H1 (cell line): ENCODE measurements at regions not wholly inside any gene's neighbourhood (a gene's known extent, or its start where the extent isn't known, plus 50 kb on each side); places are given as distances from the start of the nearest gene placed in this dataset.

Source experiments
- CTCF ChIA-PET: fragments of 300-600 bp; sonication (Branson Sonifier 250); formaldehyde crosslinking; loops from one replicate; lab custom pipeline; 2021; ENCODE audit not compliant: partially characterized antibody; lab: Charles Lee
- POLR2A ChIA-PET: fragments of 300-600 bp; sonication (Branson Sonifier 250); formaldehyde crosslinking; loops from one replicate; lab custom pipeline; 2021; ENCODE audit warnings: inconsistent platforms; ENCODE audit not compliant: partially characterized antibody; lab: Charles Lee
- DNase-seq, 2 experiments: peaks; one replicate each; pipeline versions ENCODE4 v3.0.0 to v3.0.0-alpha.2; 2010 to 2022; ENCODE audit warnings: low spot score in 2 of 2, low read depth in 1 of 2, mixed read lengths in 1 of 2
- FAIRE-seq: peaks from 2 replicates; lab custom pipeline; 2011; peaks lifted over from hg19 to GRCh38; lab: Jason Lieb, UNC
- H2AFZ ChIP-seq: 2 replicates; pipeline ENCODE4 v1.8.1; 2012; ENCODE audit warnings: low read length, inconsistent platforms
- H2AK5ac ChIP-seq: 2 replicates; pipeline ENCODE4 v1.6.1; 2013; ENCODE audit warnings: low read depth, low read length
- H2BK120ac ChIP-seq: replicated peaks from 2 replicates; pipeline ENCODE3; 2013; ENCODE audit warnings: low read depth, low read length, inconsistent platforms
- H2BK12ac ChIP-seq: 2 replicates; pipeline ENCODE4 v1.6.1; 2013; ENCODE audit warnings: low read depth, low read length
- H2BK15ac ChIP-seq: 2 replicates; pipeline ENCODE4 v1.6.1; 2013; ENCODE audit warnings: low read length
- H2BK20ac ChIP-seq: 2 replicates; pipeline ENCODE4 v1.6.1; 2013; ENCODE audit warnings: low read length
- H2BK5ac ChIP-seq: 2 replicates; pipeline ENCODE4 v1.6.1; 2013; ENCODE audit warnings: low read depth, low read length
- H3K14ac ChIP-seq: 2 replicates; pipeline ENCODE4 v1.6.1; 2013; ENCODE audit warnings: inconsistent platforms; ENCODE audit not compliant: insufficient read length
- H3K18ac ChIP-seq: 2 replicates; pipeline ENCODE4 v1.6.1; 2013; ENCODE audit warnings: low read length; ENCODE audit errors: extremely low read depth
- H3K23ac ChIP-seq: 2 replicates; pipeline ENCODE4 v1.6.1; 2013; ENCODE audit warnings: inconsistent platforms; ENCODE audit not compliant: insufficient read length
- H3K23me2 ChIP-seq: 2 replicates; pipeline ENCODE4 v1.6.1; 2013; ENCODE audit warnings: low read depth, low read length
- H3K27ac ChIP-seq: 2 replicates; pipeline ENCODE4 v1.6.1; 2011; ENCODE audit warnings: low read depth, low read length, inconsistent platforms
- H3K27me3 ChIP-seq, 4 experiments: replicated peaks in 1 of 4; 1 replicate in 1 of 4; 2 replicates in 3 of 4; pipeline versions ENCODE4 v1.6.1 to v1.8.1; 2011 to 2013; ENCODE audit warnings: low read length in 3 of 4, mild to moderate bottlenecking in 3 of 4, inconsistent platforms in 2 of 4, mixed read lengths in 2 of 4, moderate library complexity in 1 of 4; ENCODE audit not compliant: control insufficient read depth in 3 of 4, insufficient read depth in 3 of 4; ENCODE audit errors: extremely low read depth in 1 of 4
- H3K36me3 ChIP-seq, 4 experiments: 2 replicates each; pipeline versions ENCODE4 v1.6.1 to v1.8.1; 2011 to 2013; ENCODE audit warnings: mild to moderate bottlenecking in 4 of 4, low read length in 3 of 4, moderate library complexity in 2 of 4, control low read depth in 1 of 4, inconsistent platforms in 1 of 4; ENCODE audit not compliant: insufficient read depth in 4 of 4, control insufficient read depth in 2 of 4
- H3K4ac ChIP-seq: replicated peaks from 2 replicates; pipeline ENCODE3; 2013; ENCODE audit warnings: low read length, low read depth, mixed read lengths, inconsistent platforms; ENCODE audit not compliant: insufficient read length
- H3K4me1 ChIP-seq, 4 experiments: replicated peaks in 1 of 4; 1 replicate in 1 of 4; 2 replicates in 3 of 4; pipeline versions ENCODE4 v1.6.1 to v1.8.1; 2011 to 2013; ENCODE audit warnings: low read length in 3 of 4, inconsistent platforms in 2 of 4, mixed read lengths in 1 of 4; ENCODE audit not compliant: insufficient read depth in 4 of 4, control insufficient read depth in 3 of 4
- H3K4me2 ChIP-seq, 2 experiments: 2 replicates each; pipeline versions ENCODE4 v1.6.1 to v1.8.1; 2011 to 2013; ENCODE audit warnings: low read depth in 2 of 2, low read length in 2 of 2, control low read depth in 1 of 2, inconsistent platforms in 1 of 2, mild to moderate bottlenecking in 1 of 2; ENCODE audit not compliant: insufficient read depth in 1 of 2
- H3K4me3 ChIP-seq, 4 experiments: fragments of 200-600, 300-600 bp in 1 of 4; sonication (generic), shearing (Covaris generic), sonication (Bioruptor Twin) in 1 of 4; 2 replicates each; pipeline versions ENCODE4 v1.5.1 to v1.8.1; 2011 to 2016; ENCODE audit warnings: low read length in 4 of 4, low read depth in 3 of 4, control low read depth in 2 of 4, inconsistent platforms in 2 of 4, mild to moderate bottlenecking in 2 of 4, mixed read lengths in 1 of 4, moderate library complexity in 1 of 4; ENCODE audit not compliant: insufficient read depth in 2 of 4; ENCODE audit errors: extremely low read depth in 1 of 4
- H3K56ac ChIP-seq: replicated peaks from 2 replicates; pipeline ENCODE3; 2013; ENCODE audit warnings: low read depth, mild to moderate bottlenecking, mixed read lengths, low read length, inconsistent platforms; ENCODE audit not compliant: insufficient read length
- H3K79me1 ChIP-seq: 2 replicates; pipeline ENCODE4 v1.6.1; 2013; ENCODE audit warnings: low read depth, low read length, control low read depth
- H3K79me2 ChIP-seq, 2 experiments: 2 replicates each; pipeline versions ENCODE4 v1.6.1 to v1.8.1; 2012 to 2013; ENCODE audit warnings: low read length in 2 of 2, mild to moderate bottlenecking in 2 of 2, inconsistent platforms in 1 of 2; ENCODE audit not compliant: insufficient read depth in 2 of 2, control insufficient read depth in 1 of 2
- H3K9ac ChIP-seq, 4 experiments: replicated peaks in 1 of 4; 1 replicate in 1 of 4; 2 replicates in 3 of 4; pipeline versions ENCODE4 v1.6.1 to v1.8.1; 2011 to 2013; ENCODE audit warnings: low read depth in 3 of 4, low read length in 3 of 4, control low read depth in 2 of 4, mild to moderate bottlenecking in 2 of 4, moderate library complexity in 2 of 4, inconsistent platforms in 1 of 4; ENCODE audit errors: extremely low read depth in 1 of 4
- H3K9me3 ChIP-seq, 2 experiments: 2 replicates each; pipeline versions ENCODE4 v1.6.1 to v1.8.1; 2012 to 2013; ENCODE audit warnings: mild to moderate bottlenecking in 2 of 2, moderate library complexity in 2 of 2, control low read depth in 1 of 2, inconsistent platforms in 1 of 2, low read depth in 1 of 2, low read length in 1 of 2, mixed read lengths in 1 of 2; ENCODE audit not compliant: insufficient read depth in 2 of 2
- H4K20me1 ChIP-seq, 2 experiments: replicated peaks in 1 of 2; 2 replicates each; pipeline versions ENCODE3 to v1.8.1; 2011 to 2013; ENCODE audit warnings: inconsistent platforms in 2 of 2, low read length in 2 of 2, mild to moderate bottlenecking in 1 of 2; ENCODE audit not compliant: insufficient read depth in 2 of 2, control insufficient read depth in 1 of 2
- H4K5ac ChIP-seq: 2 replicates; pipeline ENCODE4 v1.6.1; 2013; ENCODE audit warnings: low read length, low read depth, mixed read lengths, inconsistent platforms; ENCODE audit not compliant: insufficient read length
- H4K8ac ChIP-seq: 2 replicates; pipeline ENCODE4 v1.8.0; 2013; ENCODE audit warnings: mild to moderate bottlenecking, moderate library complexity, low read length, inconsistent platforms; ENCODE audit not compliant: insufficient read depth; ENCODE audit errors: extremely low read depth
- H4K91ac ChIP-seq: replicated peaks from 2 replicates; pipeline ENCODE3; 2013; ENCODE audit warnings: low read length, mixed read lengths, inconsistent platforms; ENCODE audit not compliant: insufficient read length
- ATF3 ChIP-seq: IDR thresholded peaks from 2 replicates; pipeline ENCODE4 v1.6.1; 2011; ENCODE audit warnings: low read depth, mild to moderate bottlenecking, low read length; ENCODE audit not compliant: insufficient read depth
- BACH1 ChIP-seq: IDR thresholded peaks from 2 replicates; pipeline ENCODE4 v1.6.1; 2012; ENCODE audit warnings: low read length, improper control_type of control experiment
- RBBP5 ChIP-seq: IDR thresholded peaks from 2 replicates; pipeline ENCODE4 v1.7.1; 2012; ENCODE audit warnings: low read depth, mild to moderate bottlenecking, inconsistent platforms, low read length, moderate library complexity, borderline replicate concordance
- TAF1 ChIP-seq: IDR thresholded peaks from 2 replicates; pipeline ENCODE4 v1.6.1; 2011; ENCODE audit warnings: mild to moderate bottlenecking, low read depth, low read length
- TCF12 ChIP-seq: IDR thresholded peaks from 2 replicates; pipeline ENCODE4 v1.6.1; 2011; ENCODE audit warnings: low read depth, mild to moderate bottlenecking, low read length
- WGBS, 2 experiments: shearing (Covaris generic) in 1 of 2; methylation state at CpG; one replicate each; pipeline versions ENCODE4 v1.1.6 to v1.1.7; 2013 to 2015; ENCODE audit warnings: low lambda C conversion rate in 2 of 2, mixed read lengths in 2 of 2, inconsistent platforms in 1 of 2, low coverage in 1 of 2, missing lambda C conversion rate in 1 of 2; ENCODE audit not compliant: insufficient replicate concordance in 2 of 2, insufficient coverage in 1 of 2, insufficient read length in 1 of 2; ENCODE audit errors: extremely low coverage in 1 of 2, missing lambda C conversion rate in 1 of 2; 5-methylcytosine and 5-hydroxymethylcytosine counted together

GRCh38 chr2:42960002-42960841, 167.8 kb upstream of the HAAO start:
- Histone ChIP-seq H3K4me1 (peaks cover 4 to 24% (median 14%) of the 10 kb centered on the region in 4 experiments), H3K27me3 (0 out of 7 replicates have a peak, but pooled peaks cover 0 to 3% (median 0%) of the 10 kb centered on the region in 4 experiments), H4K91ac (no peak overlapping the region), H4K5ac (no peak overlapping the region), H3K79me1 (no peaks in the 10 kb centered on the region), H3K36me3 (no peaks in the 10 kb centered on the region), H3K79me2 (no peaks in the 10 kb centered on the region), H2BK15ac (no peak overlapping the region), H3K14ac (no peak overlapping the region), H4K8ac (no peak overlapping the region; the same call in 1 of the 2 replicates), H3K56ac (no peak overlapping the region), H3K23me2 (no peaks in the 10 kb centered on the region), H3K23ac (no peak overlapping the region), H3K9ac (no peak overlapping the region), H4K20me1 (no peaks in the 10 kb centered on the region), H2BK5ac (no peak overlapping the region), H3K4me3 (no peak overlapping the region), H2BK20ac (no peak overlapping the region), H3K18ac (peak overlapping the region; percentile 3; the same call in 1 of the 2 replicates), H3K9me3 (no peaks in the 10 kb centered on the region), H3K4me2 (no peak overlapping the region), H3K27ac (no peak overlapping the region), H2AK5ac (no peak overlapping the region), H2AFZ (no peak overlapping the region), H2BK12ac (no peak overlapping the region), H3K4ac (no peak overlapping the region), H2BK120ac (no peak overlapping the region)
- ChIA-PET CTCF (interaction anchor here (0.7 to 1.6 kb wide), 5 partner anchors 13 to 269 kb away, joined by 3 to 8 read pairs (median 4); no protein-coding TSS in a partner anchor), POLR2A (no interaction called here)
- WGBS, 2 experiments, result 82% methylated on average over 10 of the region's 10 CpGs; no CpG with 5 or more reads in 1 of the 2 experiments
- FAIRE-seq (no peak), DNase-seq (no peak)
- TF ChIP-seq TCF12 (no peak), ATF3 (no peak), TAF1 (no peak), BACH1 (no peak), RBBP5 (no peak)
